KBM-7 (cell line): ENCODE measurements at regions not wholly inside any gene's neighbourhood (a gene's known extent, or its start where the extent isn't known, plus 50 kb on each side); places are given as distances from the start of the nearest gene placed in this dataset.
"Not testable (repeated sequence)": the region's sequence is repeated elsewhere in the genome, so short reads cannot be mapped to it uniquely, and the experiment has no call there.

Experiments
- DNase-seq: peaks from one replicate; pipeline ENCODE4 v3.0.0-alpha.2; 2015
- in situ Hi-C: fragments of 300-500 bp; cut with MboI; formaldehyde crosslinking; loops from 2 replicates; pipeline ENCODE4 v1.14.3; 2020; ENCODE audit warnings: low sequenced_read_pairs, low pct_unique_long_range_greater_than_20kb, mixed read lengths

DNA sequence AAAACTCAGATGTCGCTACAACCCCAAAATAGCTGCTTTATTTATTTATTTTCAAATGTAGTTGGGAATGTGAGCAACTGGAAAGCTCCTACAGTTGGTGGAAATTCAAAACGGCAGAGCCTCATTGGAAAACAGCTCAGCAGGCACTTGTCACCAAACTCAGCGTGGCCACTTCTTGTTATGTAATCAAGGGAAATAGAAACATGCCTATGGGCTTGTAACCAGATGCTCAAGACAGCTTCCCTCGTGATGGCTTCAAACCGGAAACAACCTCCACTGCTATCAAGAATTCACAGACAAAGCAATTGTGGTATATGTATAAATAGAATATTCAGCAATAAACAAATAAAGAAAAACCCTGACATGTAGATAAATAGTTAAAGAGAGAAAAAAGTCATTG is 627.8 kb upstream of the SLC10A2 start:
- no peak for DNase-seq
- in situ Hi-C loops: no loop called here

DNA sequence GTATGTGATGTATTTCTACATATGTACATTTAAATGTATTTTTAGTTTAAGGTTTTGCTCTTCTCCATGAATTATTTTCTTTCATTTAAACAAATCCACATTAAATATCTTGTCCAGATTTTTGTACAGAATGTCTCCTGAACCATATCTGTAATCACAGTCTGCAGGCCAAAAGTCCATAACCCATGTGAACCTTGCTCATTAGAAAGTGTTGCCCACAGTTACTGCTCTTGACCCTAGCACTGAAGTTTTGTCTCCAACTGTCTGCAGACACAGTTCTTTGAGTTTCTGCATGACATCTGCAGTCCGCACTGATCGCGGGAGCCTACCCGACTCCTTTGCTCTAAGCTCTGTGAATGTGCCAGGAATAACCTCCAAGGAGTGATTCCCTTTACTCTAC is 626.2 kb upstream of the SLC10A2 start:
- in situ Hi-C loops: no loop called here
- no peak for DNase-seq

DNA sequence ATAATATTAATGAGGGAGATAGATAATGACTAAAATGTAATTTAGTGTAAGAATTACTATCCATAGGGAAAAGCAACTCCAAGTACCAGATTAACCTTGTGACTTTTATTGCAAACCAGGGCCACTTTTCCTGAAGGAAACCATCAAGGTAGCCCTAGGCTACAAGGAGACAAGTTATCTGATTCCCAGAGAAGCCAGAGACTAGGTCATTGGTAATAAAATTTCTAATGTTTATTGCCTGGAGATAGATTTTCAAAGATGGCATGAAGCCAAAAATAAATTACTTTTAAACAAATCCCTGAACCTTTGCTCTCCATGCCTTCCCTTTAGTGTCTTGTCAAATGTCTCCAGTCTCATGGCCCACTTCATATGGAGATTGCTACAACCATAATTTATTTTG is 610.1 kb upstream of the SLC10A2 start:
- no peak for DNase-seq
- in situ Hi-C loops: no loop called here

DNA sequence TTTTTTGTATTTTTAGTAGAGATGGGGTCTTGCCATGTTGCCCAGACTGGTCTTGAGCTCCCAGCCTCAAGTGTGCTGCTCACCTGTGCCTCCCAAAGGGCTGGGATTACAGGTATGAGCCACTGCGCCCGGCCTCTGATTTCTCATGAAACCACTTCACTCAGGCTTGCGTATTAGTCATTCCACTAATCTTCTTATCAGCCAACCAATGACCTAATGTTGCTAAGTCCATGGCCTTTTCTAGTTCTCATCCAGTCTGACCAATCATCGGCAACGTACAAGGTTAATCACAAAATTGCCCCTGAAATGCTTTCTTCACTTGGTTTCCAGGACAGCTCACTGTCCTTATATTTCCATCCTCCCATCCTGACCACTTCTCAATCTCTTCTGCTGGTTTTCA is 605.3 kb upstream of the SLC10A2 start:
- no peak for DNase-seq
- in situ Hi-C loops: no loop called here

DNA sequence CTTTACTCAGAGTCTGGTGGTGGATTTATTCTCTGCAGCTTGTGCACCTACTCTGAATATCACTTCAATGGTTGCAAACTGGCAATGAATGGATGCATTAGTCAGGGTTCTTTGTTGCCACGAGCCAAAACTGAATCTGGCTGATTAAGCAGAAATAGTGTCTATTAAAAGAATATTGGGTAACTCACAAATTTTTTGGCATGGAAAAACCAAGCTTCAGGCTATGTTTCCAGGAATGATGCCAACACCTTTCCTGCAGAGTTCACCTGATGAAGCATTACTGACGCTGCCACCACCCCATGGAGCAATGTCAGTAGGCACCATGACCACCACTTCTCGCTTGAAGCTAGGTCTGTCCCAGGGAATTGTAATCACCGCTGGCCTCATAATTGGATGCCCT is 597.8 kb upstream of the SLC10A2 start:
- in situ Hi-C loops: no loop called here
- DNase-seq: no peak

DNA sequence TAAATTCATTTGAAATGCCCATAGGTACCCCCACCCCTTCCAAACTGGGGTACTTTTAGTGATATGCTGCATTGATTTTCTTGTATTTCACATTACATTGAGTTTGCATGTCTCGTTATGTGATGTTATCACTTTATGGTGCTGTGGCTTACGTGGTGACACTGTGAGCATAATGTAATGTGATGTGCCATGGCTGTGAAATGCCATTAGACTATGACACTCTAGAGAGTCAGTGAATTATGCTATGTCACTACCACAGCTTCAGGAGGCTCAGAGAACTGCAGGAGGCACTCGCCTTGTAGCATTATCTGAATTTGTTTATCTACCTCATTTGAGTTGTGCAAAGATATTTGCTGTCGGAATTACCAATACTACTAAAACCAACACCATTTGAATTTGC is 590.1 kb upstream of the SLC10A2 start:
- in situ Hi-C loops: no loop called here
- DNase-seq: no peak

DNA sequence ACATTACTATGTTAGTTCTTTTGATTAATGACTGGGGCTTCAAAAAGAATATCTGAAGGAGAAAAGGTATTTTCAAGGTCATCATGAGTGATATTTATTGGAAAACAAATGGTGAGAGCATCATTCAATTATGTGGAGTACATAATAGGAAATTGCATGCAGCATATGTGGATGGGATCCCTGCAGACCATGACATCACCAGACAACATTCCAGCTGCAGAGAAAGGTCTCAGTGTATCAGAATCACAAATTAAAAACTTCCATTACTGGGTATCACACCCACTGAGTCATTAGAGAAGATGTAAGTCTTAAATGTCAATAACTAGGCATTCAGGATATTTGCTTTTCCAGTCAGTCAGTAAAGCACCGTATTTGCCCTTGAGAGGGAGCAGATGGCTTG is 574.4 kb upstream of the SLC10A2 start:
- in situ Hi-C loops: no loop called here
- DNase-seq: no peak

DNA sequence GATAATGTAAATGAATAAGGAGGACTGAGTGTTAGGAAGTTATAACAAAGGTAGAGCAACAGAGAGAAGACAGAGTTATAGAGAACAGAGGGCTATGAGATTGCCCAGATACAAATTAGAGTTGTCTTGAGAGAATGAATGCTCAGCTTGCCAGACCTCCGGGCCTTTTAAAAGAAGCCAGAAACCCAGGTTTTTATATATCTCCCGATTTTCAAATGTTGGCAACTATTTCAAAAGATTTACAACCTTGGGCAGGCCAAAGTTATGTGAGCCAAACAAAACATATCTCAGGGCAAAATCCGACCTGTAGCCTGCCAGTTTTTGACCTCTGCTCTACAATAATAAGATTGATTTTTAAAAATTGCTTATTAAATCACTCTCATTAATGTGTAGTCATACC is 573.1 kb upstream of the SLC10A2 start:
- in situ Hi-C loops: no loop called here
- no peak for DNase-seq

DNA sequence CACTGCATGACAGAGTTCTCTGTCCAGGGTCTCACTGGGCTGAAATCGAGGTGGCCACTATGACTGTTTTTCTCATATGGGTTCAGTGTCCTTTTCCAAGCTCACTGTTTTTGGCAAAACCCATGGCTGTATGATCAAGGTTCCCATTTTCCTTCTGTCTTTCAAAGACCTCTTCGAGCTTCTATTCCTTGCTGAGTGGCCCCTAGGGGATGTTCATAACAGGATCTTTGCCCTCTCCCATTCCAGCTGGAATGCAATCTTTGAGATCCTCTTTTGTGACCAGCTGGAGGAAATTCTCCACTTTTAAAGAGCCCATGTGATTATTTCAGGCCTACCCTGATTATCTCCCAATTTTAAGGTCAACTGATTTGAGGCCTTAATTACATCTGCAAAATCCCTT is 572.5 kb upstream of the SLC10A2 start:
- DNase-seq: no peak
- in situ Hi-C loops: no loop called here

DNA sequence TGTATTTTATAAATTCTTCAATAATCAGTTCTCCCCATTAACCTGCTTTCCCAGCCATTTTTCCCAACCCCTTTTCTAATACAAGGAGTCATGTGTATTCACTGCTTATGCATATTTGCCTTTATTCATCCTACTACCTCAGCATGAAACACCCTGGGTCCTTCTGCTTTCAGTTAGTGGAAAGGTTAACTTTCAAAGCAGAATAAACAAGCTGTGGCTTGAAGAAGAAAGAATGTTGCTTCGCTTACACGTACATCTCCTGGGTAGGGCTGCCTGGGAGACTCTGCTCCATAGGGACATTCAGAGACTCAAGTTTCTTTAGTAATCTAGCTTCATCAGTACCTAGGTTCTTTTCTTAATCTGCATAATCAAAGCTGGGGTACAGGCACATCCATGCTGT is 567.8 kb upstream of the SLC10A2 start:
- DNase-seq: no peak
- in situ Hi-C loops: no loop called here

DNA sequence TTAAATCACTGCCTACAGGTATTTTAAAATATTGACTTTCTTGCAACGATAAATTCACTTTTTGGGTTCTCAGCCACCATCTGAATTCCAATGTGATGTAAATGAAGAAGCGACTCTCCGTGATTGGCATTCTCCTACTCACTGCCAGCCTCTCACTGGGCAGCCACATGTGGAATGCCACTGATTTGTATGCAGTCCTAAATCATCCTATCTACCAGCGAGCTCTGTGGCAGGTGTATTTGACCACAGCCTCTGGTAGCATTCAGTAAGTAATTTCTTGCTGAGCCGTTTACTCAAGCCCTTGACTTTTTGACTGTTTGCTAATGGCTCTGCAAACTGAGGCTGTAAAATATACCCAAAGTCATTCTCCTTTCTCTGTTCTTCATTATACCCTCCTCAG is 559.0 kb upstream of the SLC10A2 start:
- no peak for DNase-seq
- in situ Hi-C loops: no loop called here

DNA sequence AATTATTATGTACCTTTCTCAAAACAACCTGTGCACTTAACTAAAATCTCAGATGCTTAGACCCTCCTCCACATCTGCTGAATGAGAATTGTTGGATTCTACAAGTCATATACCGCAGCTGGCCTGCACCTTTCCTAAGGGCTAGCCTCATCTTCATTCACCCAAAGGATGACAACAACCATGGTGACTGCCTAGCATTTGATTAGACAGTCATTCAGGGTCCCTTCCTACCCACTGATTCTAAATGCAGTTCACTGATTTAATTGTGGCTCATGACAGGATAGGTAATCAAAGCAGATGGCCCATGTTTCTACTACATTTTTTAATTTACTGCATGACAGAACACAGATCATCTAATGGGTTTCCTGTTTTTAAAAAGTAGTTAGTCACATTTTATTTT is 551.9 kb upstream of the SLC10A2 start:
- DNase-seq: no peak
- in situ Hi-C loops: no loop called here

DNA sequence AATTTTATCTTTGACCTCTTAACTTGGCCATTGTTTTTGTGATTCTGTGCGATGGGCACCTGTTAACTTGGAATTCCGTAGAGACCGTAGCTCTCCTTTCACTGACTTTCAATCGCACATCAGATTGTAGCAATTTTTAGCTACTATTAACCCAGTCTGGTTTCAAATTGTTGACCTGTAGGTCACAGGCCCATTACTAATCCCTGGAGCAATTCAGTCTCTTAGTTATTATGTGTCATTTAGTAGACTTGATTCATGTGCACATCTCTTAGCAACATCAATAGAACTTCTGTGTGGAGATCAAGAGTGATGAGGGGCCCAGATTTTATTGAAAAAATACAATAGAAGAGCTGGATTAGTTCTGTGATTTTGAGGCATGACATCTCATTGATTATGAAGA is 549.6 kb upstream of the SLC10A2 start:
- no peak for DNase-seq
- in situ Hi-C loops: no loop called here

DNA sequence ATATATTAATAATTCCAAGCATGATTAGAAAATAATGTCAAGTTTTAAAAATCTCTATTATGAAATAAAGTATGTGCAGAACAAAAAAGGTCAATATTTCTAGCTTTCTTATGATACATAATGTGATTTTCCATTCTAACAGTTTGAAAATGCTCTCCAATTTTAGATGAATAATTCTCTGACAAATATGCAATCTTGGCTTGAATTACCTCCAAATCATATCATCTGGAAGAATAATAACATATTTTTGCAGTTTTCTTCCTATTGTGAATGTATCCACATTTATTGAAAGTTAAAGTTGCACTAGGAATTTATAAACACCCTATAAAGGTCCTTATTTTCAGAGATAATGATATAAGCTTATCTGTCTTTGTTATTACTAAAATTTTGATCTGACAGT is 548.5 kb upstream of the SLC10A2 start:
- in situ Hi-C loops: no loop called here
- no peak for DNase-seq

DNA sequence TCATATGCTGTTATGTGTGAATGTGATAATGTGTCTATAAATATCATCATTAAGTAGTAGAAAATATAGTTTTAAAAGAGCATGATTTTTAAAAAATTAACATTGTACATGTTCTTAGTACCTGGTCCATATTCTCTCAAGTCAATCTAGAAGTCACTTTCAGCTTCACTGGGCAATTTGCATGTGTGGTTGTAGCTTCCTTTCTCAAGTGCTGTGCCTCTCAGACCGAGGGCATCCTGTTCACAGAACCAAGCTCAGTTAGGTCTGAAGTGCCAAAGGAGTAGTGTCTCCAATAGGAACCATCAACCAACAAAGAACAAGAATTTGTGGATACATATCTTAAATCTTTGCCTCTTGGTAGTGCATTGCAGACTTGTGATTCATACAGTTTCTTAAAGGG is 541.8 kb upstream of the SLC10A2 start:
- in situ Hi-C loops: no loop called here
- no peak for DNase-seq

DNA sequence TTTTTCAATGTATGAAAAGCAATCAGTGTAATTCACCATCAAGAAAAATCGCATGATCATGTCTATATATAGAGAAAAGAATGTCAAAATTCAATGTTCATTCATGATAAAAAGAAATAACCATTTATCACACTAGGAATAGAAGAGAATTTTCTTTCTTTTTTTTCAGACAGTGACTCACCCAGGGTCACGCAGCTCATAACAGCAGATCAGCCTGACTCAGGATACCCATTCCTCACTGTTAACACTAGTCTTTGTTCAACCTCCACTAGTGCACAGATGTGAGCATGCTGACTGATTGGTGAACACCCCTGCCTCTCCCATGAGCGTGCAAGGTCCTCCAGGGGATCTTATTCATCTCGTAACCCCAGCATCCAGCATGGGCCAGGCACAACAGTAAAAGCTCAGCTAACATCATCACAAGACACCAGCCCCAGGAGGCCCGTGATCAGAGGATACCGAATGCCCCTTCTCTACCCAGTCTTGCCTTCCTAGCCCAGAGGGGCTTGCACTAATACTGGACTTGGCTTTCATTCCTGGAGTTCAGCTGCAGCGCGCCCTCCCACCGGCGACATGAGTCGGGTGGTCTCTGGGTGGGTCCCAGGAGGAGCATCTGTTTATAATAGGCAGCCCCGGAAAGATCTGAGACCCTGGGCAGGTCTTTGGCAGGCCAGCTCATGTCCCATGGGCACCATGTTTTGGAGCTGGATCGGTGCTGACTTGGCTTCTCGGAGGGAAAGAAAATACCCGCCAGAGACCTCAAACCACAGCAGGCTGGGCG is 539.5 kb upstream of the SLC10A2 start:
- no peak for DNase-seq
- in situ Hi-C loops: no loop called here

DNA sequence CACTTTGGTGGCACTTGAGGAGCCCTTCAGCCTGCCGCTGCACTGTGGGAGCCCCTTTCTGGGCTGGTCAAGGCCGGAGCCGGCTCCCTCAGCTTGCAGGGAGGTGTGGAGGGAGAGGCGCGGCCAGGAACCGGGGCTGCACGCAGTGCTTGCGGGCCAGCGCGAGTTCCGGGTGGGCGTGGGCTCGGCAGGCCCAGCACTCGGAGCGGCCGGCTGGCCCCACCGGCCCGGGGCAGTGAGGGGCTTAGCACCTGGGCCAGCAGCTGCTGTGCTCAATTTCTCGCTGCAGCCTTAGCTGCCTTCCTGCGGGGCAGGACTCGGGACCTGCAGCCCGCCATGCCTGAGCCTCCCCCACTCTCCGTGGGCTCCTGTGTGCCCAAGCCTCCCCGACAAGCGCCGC is 533.7 kb upstream of the SLC10A2 start:
- in situ Hi-C loops, DNase-seq: not testable (repeated sequence)

DNA sequence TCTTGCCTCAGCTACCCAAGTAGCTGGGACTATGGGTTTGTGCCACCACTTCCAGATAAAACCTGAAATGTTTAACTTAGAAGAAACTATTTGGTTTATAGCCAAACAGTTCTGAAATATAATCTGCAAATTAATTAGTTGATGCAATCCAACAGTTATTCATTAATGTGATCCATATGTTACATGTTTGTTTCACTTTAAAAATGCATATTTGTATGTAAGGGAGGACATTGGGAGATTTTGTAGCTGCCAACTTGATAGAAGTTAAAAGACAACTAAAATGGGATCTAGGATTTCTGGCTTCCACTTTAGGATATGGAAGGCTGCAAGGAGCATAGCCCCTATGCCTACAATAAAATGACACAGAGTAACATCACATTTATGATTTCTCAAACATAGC is 532.5 kb upstream of the SLC10A2 start:
- no peak for DNase-seq
- in situ Hi-C loops: no loop called here

DNA sequence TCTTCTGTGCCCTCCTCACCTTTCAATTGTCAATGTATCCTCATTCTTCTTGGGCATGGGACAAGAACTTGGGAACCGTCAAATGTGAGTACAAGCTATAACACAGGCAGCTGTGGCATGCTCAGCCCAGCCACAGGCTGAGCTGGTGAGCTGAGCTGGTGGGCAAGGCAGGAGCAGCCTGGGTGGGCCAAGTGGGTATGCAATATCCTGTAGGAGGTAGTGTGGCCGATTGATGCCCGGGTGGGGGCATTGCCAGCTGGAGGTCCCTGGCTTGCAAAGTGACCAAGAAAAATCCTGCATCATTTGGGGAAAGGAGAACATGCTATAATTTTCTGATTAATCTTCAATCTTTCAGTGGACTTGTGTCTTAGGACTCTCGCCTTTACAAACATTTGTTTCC is 507.2 kb upstream of the SLC10A2 start:
- in situ Hi-C loops: no loop called here
- no peak for DNase-seq

DNA sequence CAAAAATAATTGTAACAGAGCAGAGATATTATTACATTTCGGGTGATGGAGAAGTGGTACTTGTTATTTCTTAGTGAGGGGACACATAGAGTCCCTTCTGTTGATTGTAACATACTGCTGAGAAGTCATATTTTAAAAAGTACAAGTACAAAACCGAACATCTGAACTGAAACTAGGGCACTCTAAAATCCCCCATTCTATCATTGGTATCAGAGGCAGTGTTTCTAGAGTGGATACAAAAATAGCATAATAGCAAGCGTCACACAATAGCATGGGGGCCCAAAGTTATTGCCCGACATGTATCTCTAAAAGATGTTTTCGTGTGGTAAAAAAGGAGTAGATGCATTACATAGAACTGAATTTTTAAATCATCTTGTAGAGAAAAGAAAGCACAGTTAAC is 502.1 kb upstream of the SLC10A2 start:
- no peak for DNase-seq
- in situ Hi-C loops: no loop called here

DNA sequence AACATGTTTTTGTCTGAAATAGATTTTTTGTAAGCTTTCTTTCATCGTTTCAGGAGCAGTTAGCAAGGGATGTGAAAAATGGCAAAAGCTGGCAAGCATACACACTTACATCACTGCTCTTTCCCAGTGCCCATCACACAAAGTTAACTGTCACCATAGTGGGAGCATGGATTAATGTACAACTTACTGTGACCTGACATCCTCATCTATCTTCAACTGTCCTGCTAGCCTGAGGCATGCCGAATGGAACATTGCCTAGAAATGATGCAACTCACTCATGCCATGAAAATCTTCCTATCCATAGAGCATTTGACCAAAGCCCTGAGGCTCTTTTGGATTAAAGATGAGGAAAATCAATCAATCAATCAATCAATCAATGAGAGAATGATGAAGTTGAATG is 491.7 kb upstream of the SLC10A2 start:
- in situ Hi-C loops: no loop called here
- DNase-seq: no peak

DNA sequence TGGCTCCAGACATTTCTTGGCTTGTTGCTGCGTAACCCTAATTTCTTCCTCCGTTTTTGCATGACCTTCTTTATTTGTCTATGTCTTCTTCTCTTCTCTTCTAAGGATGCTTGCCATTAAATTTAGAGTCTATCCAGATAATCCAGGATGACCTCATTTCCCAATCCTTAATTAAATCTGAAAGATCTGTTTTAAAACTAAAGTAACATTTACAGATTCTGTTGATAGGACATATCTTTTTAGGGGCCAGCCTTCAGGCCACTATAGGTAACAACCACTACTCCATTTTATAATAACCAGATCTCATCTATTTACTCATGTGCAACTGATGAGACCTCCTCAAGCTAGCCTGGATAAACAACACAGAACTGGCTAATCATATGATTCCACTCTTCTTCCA is 490.5 kb upstream of the SLC10A2 start:
- in situ Hi-C loops: no loop called here
- no peak for DNase-seq
